Lower lobe of right lung (tissue), 2 donors: ENCODE measurements at regions not wholly inside any gene's neighbourhood (a gene's known extent, or its start where the extent isn't known, plus 50 kb on each side); places are given as distances from the start of the nearest gene placed in this dataset.

Experiments used
- ATAC-seq, 2 donors: fragments of 200-7000 bp; cut with Tn5 transposase; one replicate each; pipeline ENCODE4 v1.9.1; 2020 to 2022; ENCODE audit warnings: mild to moderate bottlenecking in 2 of 2, moderate library complexity in 2 of 2
- DNase-seq: peaks from one replicate; pipeline ENCODE4 v3.0.0-alpha.2; 2020
- H3K27ac ChIP-seq: fragments of 200-600 bp; one replicate; pipeline ENCODE4 v1.8.0; 2022
- H3K27me3 ChIP-seq: fragments of 200-600 bp; one replicate; pipeline ENCODE4 v1.8.0; 2022; ENCODE audit warnings: low read depth
- H3K36me3 ChIP-seq: fragments of 200-600 bp; one replicate; pipeline ENCODE4 v1.8.0; 2022; ENCODE audit warnings: mild to moderate bottlenecking
- H3K4me1 ChIP-seq: fragments of 200-600 bp; one replicate; pipeline ENCODE4 v1.8.0; 2022
- H3K4me3 ChIP-seq: fragments of 200-600 bp; one replicate; pipeline ENCODE4 v1.8.0; 2022; ENCODE audit warnings: mild to moderate bottlenecking
- H3K9me3 ChIP-seq: fragments of 200-600 bp; one replicate; pipeline ENCODE4 v1.8.0; 2022
- intact Hi-C: fragments of 100-400 bp; cut with DNase I; formaldehyde crosslinking; loops from one replicate; pipeline ENCODE4 v1.11.0; 2022
- TF ChIP-seq, protein P1 (sequence below): fragments of 200-600 bp; IDR thresholded peaks from one replicate; pipeline ENCODE4 v1.8.0; 2022; ENCODE audit warnings: antibody characterized with exemption, mild to moderate bottlenecking
- donor health status: DM: no; HTN: yes; CAD: no; lungs with severe emphysema.

DNA sequence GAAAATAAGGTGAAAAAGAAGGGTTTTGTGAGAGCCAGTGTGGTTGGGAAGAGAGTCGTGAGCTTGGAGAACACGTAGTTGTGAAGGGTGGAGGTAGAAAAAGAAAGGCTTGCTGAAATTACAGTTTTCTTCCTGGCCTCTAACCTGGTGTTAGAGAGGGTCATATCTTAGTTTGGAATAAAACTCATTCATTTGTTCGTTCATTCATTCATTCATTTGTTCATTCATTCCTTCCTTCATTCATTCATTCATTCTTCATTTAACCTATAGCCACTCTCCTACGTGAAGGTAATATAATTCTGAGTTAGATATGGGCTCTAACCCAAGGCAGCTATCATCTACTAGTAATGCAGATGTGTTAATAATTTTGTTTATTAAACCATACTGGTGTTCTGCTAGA, 111.8 kb upstream of the ZNF521 start:
- intact Hi-C loops = no loop called here
- Histone ChIP-seq H3K4me1 (no peaks in the 10 kb centered on the region), H3K9me3 (no peaks in the 10 kb centered on the region), H3K27me3 (no peaks in the 10 kb centered on the region), H3K27ac (no peak overlapping the region), H3K4me3 (no peak overlapping the region), H3K36me3 (no peaks in the 10 kb centered on the region)
- TF ChIP-seq, protein P1, sequence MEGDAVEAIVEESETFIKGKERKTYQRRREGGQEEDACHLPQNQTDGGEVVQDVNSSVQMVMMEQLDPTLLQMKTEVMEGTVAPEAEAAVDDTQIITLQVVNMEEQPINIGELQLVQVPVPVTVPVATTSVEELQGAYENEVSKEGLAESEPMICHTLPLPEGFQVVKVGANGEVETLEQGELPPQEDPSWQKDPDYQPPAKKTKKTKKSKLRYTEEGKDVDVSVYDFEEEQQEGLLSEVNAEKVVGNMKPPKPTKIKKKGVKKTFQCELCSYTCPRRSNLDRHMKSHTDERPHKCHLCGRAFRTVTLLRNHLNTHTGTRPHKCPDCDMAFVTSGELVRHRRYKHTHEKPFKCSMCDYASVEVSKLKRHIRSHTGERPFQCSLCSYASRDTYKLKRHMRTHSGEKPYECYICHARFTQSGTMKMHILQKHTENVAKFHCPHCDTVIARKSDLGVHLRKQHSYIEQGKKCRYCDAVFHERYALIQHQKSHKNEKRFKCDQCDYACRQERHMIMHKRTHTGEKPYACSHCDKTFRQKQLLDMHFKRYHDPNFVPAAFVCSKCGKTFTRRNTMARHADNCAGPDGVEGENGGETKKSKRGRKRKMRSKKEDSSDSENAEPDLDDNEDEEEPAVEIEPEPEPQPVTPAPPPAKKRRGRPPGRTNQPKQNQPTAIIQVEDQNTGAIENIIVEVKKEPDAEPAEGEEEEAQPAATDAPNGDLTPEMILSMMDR = no peak
- ATAC-seq (no peak), DNase-seq (no peak)

DNA sequence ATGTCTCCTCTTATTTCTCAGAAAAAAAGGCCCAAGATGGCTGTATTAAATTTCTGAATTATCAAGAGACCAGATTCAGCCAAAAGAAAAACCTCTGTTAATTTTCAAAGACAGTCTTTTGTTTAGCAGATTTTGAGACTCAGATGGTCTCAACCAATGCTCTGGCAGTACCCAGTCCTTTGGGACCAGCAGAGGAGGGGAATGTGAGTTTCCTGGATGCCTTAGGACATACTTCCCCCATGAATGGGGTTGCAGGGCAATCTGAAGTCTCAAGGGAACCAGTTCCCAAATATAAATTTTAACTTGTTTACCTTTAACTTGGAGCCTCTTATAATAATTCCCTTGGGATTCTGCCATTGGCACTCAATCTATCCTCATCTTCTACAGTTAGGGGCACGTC, 107.8 kb upstream of the ZNF521 start:
- no peak overlapping the region for H3K4me3 ChIP-seq
- H3K9me3 ChIP-seq = no peaks in the 10 kb centered on the region
- H3K36me3 ChIP-seq = no peaks in the 10 kb centered on the region
- ATAC-seq (no peak), DNase-seq (no peak)
- H3K27ac ChIP-seq = no peak overlapping the region
- intact Hi-C loops = no loop called here
- TF ChIP-seq, protein P1 = no peak
- H3K4me1 ChIP-seq = no peaks in the 10 kb centered on the region
- no peaks in the 10 kb centered on the region for H3K27me3 ChIP-seq

DNA sequence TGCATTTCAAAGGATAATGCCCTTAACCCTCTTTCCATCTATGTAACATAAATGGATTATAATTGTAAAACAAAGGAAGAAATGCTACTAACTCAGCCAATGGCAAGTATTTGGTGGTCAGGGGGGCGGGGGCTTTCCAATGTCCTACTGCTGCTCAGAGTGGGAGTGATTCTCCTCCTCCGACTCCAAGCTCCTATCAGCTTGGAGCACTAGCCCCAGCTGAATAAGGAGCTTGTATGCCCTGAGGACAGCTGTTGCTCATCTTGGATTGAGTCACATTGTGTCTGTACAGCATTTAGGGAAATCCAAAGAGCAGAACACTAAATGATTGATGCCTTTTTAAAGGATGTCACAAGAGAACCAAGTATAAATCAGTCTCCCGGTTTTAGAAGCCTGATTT, 105.6 kb upstream of the ZNF521 start:
- intact Hi-C loops = no loop called here
- Histone ChIP-seq H3K9me3 (no peaks in the 10 kb centered on the region), H3K27ac (no peak overlapping the region), H3K4me3 (no peak overlapping the region), H3K4me1 (no peaks in the 10 kb centered on the region), H3K27me3 (no peaks in the 10 kb centered on the region), H3K36me3 (no peaks in the 10 kb centered on the region)
- TF ChIP-seq, protein P1 = no peak
- ATAC-seq = no peak
- no peak for DNase-seq

DNA sequence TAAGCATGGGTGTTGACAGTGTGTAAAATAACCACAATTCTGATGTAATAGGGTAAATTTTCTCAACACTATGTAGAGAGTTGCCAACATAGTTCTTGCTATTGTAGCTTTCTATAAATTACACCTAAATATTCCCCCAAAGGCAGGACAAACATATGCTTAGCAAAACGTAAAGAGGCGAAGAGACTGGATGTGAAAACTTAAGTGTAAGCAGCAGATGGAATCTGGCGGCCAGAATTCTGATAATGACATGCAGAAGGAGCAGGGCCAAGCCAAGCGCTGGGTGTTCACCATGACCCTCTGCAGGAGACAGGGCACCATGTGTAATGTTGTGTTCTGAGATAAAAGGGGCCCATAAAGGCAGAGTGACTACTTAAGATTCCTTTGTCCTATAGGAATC, 105.2 kb upstream of the ZNF521 start:
- Histone ChIP-seq H3K36me3 (no peaks in the 10 kb centered on the region), H3K27ac (no peak overlapping the region), H3K4me1 (no peaks in the 10 kb centered on the region), H3K4me3 (no peak overlapping the region), H3K27me3 (no peaks in the 10 kb centered on the region), H3K9me3 (no peaks in the 10 kb centered on the region)
- TF ChIP-seq, protein P1 = no peak
- DNase-seq = no peak
- intact Hi-C loops = no loop called here
- no peak for ATAC-seq

DNA sequence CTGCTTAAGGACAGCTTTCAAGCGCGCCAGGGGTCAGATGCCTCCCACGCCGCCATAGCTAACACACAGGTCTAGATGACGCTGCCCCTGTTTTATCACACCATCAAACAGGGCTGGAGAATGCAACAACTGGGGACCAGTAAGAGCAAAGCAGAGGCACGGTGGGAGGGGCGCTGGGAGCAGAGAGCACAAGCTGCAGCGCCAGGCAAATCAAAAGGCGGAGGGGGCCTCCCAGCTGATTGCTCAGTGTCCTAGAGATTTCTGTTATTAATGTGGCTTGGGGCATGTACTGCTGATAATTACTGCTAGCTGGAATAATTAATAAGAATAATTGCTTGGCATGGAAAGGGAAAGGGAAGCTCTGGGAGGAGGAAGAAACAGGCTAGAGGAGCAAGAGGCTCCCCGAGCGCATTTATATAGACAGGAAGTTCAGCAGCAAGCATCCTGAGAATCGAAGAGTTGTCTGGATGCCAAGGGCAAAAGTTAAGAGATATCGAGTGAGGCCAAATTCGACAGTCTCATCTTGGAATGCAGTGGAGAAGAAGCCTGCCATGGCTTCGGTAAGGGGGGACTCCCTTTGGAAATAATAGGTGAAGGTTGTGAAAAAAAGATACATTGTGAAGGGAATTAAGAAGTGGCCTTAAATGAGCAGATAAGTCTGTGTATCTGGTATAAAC, 104.5 kb upstream of the ZNF521 start:
- intact Hi-C loops = no loop called here
- Histone ChIP-seq H3K4me1 (no peaks in the 10 kb centered on the region), H3K27ac (no peak overlapping the region), H3K27me3 (no peaks in the 10 kb centered on the region), H3K36me3 (no peaks in the 10 kb centered on the region), H3K9me3 (no peaks in the 10 kb centered on the region), H3K4me3 (no peak overlapping the region)
- TF ChIP-seq, protein P1 = no peak
- ATAC-seq (no peak), DNase-seq (no peak)
